ENCODE measurements at regions not wholly inside any gene's neighbourhood (a gene's known extent, or its start where the extent isn't known, plus 50 kb on each side); places are given as distances from the start of the nearest gene placed in this dataset.

- TF ChIP-seq CTCF (IDR thresholded peaks at IDR 0.05) (no peak), POLR2A (IDR thresholded peaks at IDR 0.05) (no peak)
These were observed 89.3 kb upstream of the CDYL2 start for GRCh38 chr16:80893686-80894085.

Measured in adrenal gland (tissue), 5 donors.